HG03025 (cell line): ENCODE measurements at regions not wholly inside any gene's neighbourhood (a gene's known extent, or its start where the extent isn't known, plus 50 kb on each side); places are given as distances from the start of the nearest gene placed in this dataset.
"Not testable (repeated sequence)": the region's sequence is repeated elsewhere in the genome, so short reads cannot be mapped to it uniquely, and the experiment has no call there.

Experiments used
- ATAC-seq: cut with Tn5 transposase; IDR thresholded peaks from one replicate; pipeline ENCODE4 v1.9.1; 2021; ENCODE audit warnings: mild to moderate bottlenecking, moderate library complexity; ENCODE audit not compliant: unreplicated experiment, low FRiP score

DNA sequence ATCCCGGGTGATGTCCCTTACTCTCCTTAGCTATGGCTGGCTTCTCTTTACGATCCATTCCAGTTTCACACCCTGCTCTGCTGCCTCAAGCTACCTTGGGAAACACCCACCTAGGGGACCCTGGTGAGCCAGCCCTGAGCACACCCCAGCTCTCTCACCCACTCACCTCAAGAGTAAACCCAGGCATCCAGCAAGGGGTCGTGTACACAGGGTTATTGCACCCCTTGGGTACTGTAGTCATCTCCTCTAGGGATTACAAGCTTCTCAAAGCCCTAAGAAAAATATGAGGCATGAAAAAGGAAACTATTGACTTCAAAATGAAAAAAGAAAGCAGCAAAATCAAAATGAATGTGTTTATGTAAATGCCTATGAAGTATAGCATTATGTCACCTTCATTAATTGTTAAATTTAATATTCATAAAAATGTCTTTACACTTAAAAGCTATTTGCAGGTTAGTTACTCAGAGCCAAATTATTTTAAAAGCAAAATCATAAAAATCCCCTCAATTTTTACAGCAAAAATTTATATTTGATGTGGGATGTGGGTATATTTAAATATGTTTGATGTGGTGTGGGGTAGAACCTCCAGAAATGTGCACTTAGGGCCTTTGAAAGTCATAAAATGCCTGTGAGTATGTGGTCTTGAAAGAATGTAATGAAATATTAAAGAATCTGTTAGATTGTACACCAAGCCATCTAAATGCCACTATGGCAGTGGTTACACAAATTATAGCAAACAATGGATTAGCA is 190.3 kb downstream of the C1orf94 start:
- no peak for ATAC-seq

DNA sequence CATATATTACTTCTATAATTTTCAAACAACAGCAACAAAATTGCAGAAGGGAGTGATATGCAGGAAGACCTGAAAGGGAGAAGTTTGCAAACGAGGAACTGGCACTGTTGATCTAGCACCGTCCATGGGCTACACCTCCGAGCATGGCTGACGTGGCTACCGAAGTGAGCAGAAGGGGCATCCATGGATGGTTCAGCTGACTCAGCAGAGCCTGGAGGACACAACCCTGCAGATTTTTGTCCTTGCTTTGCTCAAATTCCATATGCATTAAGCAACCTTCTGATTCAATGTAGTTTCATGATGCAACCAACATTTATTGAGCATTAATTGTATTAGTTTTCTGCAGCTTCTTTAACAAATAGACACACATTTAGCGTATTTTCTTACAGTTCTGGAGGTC is 191.2 kb downstream of the C1orf94 start:
- ATAC-seq = no peak

- no peak for ATAC-seq
Measured at GRCh38 chr1:34369701-34370455, 193.2 kb downstream of the C1orf94 start.

DNA sequence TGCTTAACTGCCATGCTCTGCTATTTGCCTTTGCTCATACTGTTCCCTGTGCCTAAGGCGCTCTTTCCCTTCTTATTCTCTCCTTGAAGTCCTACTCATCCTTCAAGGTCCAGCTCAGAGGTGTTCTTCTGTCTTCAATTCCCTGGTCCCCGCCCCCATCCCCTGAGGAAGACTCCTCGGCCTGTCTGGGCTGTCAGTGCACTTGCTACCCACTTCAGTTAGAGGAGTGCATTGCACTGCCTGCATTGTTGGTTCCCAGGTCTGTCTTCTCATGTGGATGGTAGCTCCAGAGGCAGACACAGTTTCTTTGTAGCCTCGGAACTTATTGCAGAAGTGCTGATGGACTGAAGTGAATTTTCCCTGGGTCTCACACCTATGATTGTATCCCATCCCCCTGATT is 194.0 kb downstream of the C1orf94 start:
- ATAC-seq = no peak

GRCh38 chr1:34371179-34371578 is 194.5 kb downstream of the C1orf94 start:
- ATAC-seq = not testable (repeated sequence)

GRCh38 chr1:34371829-34372532 is 195.3 kb downstream of the C1orf94 start:
- ATAC-seq = no peak

DNA sequence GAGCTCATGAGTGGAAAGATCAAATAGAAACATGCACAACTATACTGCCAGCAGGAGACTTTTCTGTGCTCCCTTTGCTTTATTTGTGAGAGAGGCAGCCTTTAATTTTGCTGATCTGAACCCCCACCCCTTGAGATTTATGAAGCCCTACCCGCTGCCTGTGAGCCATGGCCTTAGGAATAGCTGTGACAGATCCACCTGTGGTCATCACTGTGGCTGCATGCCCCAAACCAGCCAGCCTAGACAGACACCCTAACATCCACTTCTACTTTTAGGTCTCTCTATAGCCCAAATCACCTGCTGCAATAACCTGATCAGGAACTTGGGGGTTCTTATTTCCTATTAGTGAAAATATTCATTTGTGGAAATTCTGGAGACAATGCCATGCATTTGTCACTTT is 196.2 kb downstream of the C1orf94 start:
- ATAC-seq = no peak

GRCh38 chr1:34373912-34374311 is 197.2 kb downstream of the C1orf94 start:
- ATAC-seq = no peak

- no peak for ATAC-seq
Measured at GRCh38 chr1:34376531-34376930, 199.8 kb downstream of the C1orf94 start.

- no peak for ATAC-seq
Measured at GRCh38 chr1:34378968-34379856, 202.5 kb downstream of the C1orf94 start.

DNA sequence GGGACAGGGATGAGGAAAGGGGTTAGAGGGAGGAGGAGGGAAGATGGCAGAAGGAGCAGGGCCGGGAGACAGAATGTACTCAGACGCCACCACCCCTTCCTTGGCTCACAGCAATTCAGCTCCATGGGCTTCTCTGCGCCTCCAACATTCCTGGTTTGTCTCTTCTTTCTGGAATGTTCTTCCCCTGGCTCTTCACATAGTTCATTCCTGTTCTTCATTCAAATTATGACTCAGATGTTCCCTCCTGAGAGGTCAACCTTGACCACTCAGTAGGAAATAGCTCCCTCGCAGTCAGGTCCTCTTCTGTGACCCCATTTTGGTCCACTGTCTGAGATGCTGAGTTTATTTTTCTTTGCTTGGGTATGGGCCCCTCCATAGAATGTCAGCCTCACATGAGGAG is 203.2 kb downstream of the C1orf94 start:
- ATAC-seq = no peak

- no peak for ATAC-seq
Measured at GRCh38 chr1:34380526-34381124, 203.9 kb downstream of the C1orf94 start.

- ATAC-seq = no peak
Measured at GRCh38 chr1:34389974-34390373, 213.3 kb downstream of the C1orf94 start.

GRCh38 chr1:34396042-34396441 is 219.3 kb downstream of the C1orf94 start:
- no peak for ATAC-seq

GRCh38 chr1:34398241-34398915 is 221.7 kb downstream of the C1orf94 start:
- no peak for ATAC-seq

DNA sequence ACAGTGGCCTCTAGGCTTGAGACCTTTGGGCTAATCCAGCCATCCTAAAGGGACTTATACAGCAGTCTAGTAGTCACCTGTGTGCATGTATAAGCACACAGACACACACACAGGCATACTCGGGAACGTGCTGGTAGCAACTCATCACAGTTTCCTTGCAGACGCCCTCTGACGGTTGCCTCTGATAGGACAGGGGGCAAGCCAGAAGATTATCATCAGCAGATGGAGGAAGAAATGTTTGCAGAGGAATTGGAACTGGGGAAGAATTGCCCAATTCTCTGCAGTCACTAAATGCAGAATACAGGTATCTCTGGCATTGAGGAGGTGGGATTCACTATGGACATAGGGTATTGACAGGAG is 222.2 kb downstream of the C1orf94 start:
- ATAC-seq = no peak

DNA sequence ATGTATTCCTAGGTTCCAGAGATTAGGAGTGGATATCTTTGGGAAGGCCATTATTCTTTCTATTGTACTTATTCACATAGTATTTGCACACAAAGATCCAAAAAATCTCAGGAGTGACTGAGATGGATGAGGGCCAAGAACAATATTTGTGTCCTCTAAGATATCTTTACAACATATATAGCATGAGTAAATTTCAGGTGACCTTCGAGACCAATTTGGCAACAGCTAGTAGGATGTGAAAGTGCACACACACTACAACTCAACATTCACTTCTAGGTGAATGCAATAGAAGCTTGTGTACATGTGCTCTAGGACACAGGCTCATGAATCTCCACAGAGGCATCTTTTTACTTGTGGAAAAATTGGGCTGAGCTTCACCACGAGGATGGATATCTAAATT is 224.0 kb downstream of the C1orf94 start:
- ATAC-seq = no peak

DNA sequence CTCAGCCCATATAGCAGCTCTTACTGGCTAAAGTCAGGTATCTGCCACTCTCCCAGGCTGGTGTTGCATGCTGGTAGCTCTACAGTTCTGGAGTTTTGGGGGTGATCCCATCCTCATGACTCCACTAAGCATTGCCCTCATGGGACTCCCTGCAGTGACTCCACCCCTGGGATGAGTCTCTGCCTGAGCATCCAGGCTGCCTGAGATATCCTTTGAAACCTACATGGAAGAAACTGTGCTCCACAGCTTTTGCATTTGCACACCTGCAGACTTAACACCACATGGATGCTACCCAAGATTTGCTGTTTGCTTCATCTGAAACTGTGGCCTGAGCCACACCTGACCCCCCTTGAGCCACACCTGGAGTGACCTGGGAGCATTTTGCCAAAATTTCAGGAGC is 226.4 kb downstream of the C1orf94 start:
- ATAC-seq = no peak

DNA sequence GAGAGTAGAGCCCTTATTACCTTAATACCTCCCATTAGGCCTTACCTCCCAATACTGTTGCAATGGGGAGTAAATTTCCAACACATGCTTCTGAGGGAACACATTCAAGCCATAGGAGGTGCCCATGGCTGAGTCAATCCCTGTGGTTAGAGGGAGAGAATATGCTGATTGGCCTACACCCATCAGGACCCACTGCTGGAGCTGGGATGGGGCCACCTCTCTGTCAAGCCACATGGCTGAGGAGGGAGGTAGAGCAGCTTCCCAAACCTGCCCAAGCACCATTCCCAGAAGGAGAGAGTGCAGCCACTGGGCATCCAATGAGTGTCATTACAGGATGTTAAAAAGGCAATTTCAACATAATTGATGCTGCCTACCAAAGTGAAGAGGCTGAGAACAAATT is 228.1 kb downstream of the C1orf94 start:
- no peak for ATAC-seq
